CD4-positive, alpha-beta memory T cell (primary cell): ENCODE measurements at regions not wholly inside any gene's neighbourhood (a gene's known extent, or its start where the extent isn't known, plus 50 kb on each side); places are given as distances from the start of the nearest gene placed in this dataset.
"Not testable (repeated sequence)": the region's sequence is repeated elsewhere in the genome, so short reads cannot be mapped to it uniquely, and the experiment has no call there.

Experiments used
- CTCF ChIA-PET: fragments of 350-600 bp; sonication (Branson Sonifier 250); formaldehyde crosslinking; loops from one replicate; lab custom pipeline; 2021; ENCODE audit warnings: inconsistent platforms; ENCODE audit not compliant: partially characterized antibody; lab: Charles Lee
- POLR2A ChIA-PET: fragments of 350-600 bp; sonication (Branson Sonifier 250); formaldehyde crosslinking; loops from one replicate; lab custom pipeline; 2021; ENCODE audit not compliant: partially characterized antibody; lab: Charles Lee
- DNase-seq, 5 donors: peaks; one replicate each; pipeline versions ENCODE4 v3.0.0 to v3.0.0-alpha.2; 2020 to 2022; ENCODE audit warnings: mixed read lengths in 1 of 5
- H3K27ac ChIP-seq: one replicate; pipeline ENCODE4 v1.7.0; 2013; ENCODE audit warnings: low read depth, low read length
- H3K27me3 ChIP-seq: 2 replicates; pipeline ENCODE4 v1.7.0; 2013; ENCODE audit warnings: mild to moderate bottlenecking, low read length, moderate library complexity; ENCODE audit not compliant: insufficient read depth
- H3K36me3 ChIP-seq: 2 replicates; pipeline ENCODE4 v1.7.0; 2013; ENCODE audit warnings: mild to moderate bottlenecking, low read length, moderate library complexity; ENCODE audit not compliant: insufficient read depth
- H3K4me1 ChIP-seq: 2 replicates; pipeline ENCODE4 v1.7.0; 2013; ENCODE audit warnings: mild to moderate bottlenecking, low read length, moderate library complexity; ENCODE audit not compliant: insufficient read depth
- H3K4me3 ChIP-seq, 2 donors: one replicate each; pipeline ENCODE4 v1.7.0; 2013; ENCODE audit warnings: low read length in 2 of 2, mild to moderate bottlenecking in 1 of 2
- H3K9me3 ChIP-seq, 2 donors: one replicate each; pipeline ENCODE4 v1.7.0; 2013; ENCODE audit warnings: low read length in 2 of 2, control low read depth in 1 of 2; ENCODE audit not compliant: control insufficient read depth in 1 of 2
- H3K27ac Mint-ChIP-seq, 7 donors: one replicate each; pipeline ENCODE4 v1.8.0; 2020 to 2021; ENCODE audit warnings: mixed read lengths in 7 of 7, mild to moderate bottlenecking in 6 of 7, inconsistent platforms in 3 of 7, moderate library complexity in 3 of 7
- H3K27me3 Mint-ChIP-seq, 2 donors: one replicate each; pipeline ENCODE4 v1.8.0; 2020 to 2021; ENCODE audit warnings: mixed read lengths in 2 of 2
- H3K36me3 Mint-ChIP-seq, 2 donors: one replicate each; pipeline ENCODE4 v1.8.0; 2020 to 2021; ENCODE audit warnings: mixed read lengths in 2 of 2, inconsistent platforms in 1 of 2, mild to moderate bottlenecking in 1 of 2
- H3K4me1 Mint-ChIP-seq, 4 donors: one replicate each; pipeline ENCODE4 v1.8.0; 2020 to 2021; ENCODE audit warnings: mixed read lengths in 4 of 4, mild to moderate bottlenecking in 1 of 4
- H3K4me3 Mint-ChIP-seq, 8 donors: one replicate each; pipeline ENCODE4 v1.8.0; 2020 to 2021; ENCODE audit warnings: mixed read lengths in 8 of 8, mild to moderate bottlenecking in 7 of 8, moderate library complexity in 6 of 8, inconsistent platforms in 3 of 8
- H3K9me3 Mint-ChIP-seq, 8 donors: one replicate each; pipeline ENCODE4 v1.8.0; 2020 to 2021; ENCODE audit warnings: mixed read lengths in 8 of 8, mild to moderate bottlenecking in 5 of 8, inconsistent platforms in 3 of 8, moderate library complexity in 1 of 8
- intact Hi-C: fragments of 100-400 bp; cut with micrococcal nuclease; formaldehyde crosslinking; loops from one replicate; pipeline ENCODE4 v1.15.1; 2023

DNA sequence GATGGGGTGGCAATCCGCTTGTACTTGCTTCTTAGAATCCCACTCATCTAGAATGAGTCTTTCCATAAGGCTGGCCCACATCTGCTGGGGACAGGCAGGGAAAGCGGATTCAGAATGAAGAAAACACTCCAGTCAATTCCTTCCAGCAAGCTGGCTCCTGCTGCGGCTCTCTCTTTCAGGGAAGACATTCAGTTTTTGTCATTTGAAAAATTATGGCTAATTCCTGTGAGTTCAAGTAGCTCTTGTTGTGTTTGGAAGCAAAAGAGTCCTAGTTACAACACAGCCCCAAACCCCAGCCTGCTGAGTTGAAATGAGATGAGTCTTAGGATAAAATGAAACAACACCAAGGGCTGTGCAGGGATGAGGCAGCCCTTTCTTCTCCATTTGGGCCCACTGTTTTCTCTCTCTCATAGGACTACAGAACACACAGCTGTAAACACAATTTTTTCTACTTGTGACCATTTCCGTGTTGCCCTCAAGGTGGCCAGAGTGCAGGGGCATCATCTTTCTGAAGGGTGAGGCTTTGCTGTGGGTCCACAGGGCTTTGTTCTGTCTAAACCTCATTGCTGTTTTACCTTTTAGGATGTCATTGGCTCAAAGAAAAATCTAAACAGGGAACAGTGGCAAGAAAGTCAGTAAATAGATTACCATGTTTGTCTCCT, 90.8 kb upstream of the EEPD1 start:
- H3K27me3 ChIP-seq = no peaks in the 10 kb centered on the region
- Mint-ChIP-seq H3K4me1 (no peaks in the 10 kb centered on the region), H3K27me3 (peaks cover 0 to 2% of the 10 kb centered on the region in 2 donors), H3K9me3 (peaks cover 0 to 2% (median 0%) of the 10 kb centered on the region in 8 donors), H3K36me3 (no peaks in the 10 kb centered on the region), H3K27ac (no peak overlapping the region), H3K4me3 (no peak overlapping the region)
- no peaks in the 10 kb centered on the region for H3K9me3 ChIP-seq
- H3K27ac ChIP-seq = no peak overlapping the region
- ChIA-PET CTCF (no interaction called here), POLR2A (interaction anchor here (0.6 kb wide), 1 partner anchor 1425 kb away, joined by 4 read pairs; no protein-coding TSS in a partner anchor)
- H3K4me3 ChIP-seq = no peak overlapping the region
- H3K4me1 ChIP-seq = no peaks in the 10 kb centered on the region
- H3K36me3 ChIP-seq = no peaks in the 10 kb centered on the region
- DNase-seq = no peak
- intact Hi-C loops = no loop called here

DNA sequence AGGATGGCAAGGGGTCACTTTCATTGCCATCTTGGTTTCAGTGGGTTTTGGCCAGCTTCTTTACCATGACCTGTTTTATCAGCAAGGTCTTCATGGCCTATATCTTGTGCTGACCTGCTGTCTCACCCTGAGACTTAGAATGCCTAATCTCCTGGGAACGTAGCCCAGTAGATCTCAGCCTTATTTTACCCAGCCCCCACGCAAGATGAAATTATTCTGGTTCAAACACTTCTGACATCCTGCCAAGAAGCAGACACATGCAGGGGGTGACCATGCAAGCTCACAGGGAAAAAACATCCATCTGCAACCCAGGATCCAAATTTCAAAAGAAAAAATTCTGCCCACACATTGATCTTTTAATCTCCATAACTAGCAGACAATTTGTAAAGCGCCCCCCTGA, 88.4 kb upstream of the EEPD1 start:
- intact Hi-C loops = no loop called here
- Mint-ChIP-seq H3K36me3 (no peaks in the 10 kb centered on the region), H3K9me3 (peaks cover 0 to 2% (median 0%) of the 10 kb centered on the region in 8 donors), H3K4me1 (no peaks in the 10 kb centered on the region), H3K4me3 (no peak overlapping the region), H3K27me3 (peaks cover 0 to 2% of the 10 kb centered on the region in 2 donors), H3K27ac (no peak overlapping the region)
- H3K27ac ChIP-seq = no peak overlapping the region
- POLR2A ChIA-PET = no interaction called here
- no peaks in the 10 kb centered on the region for H3K9me3 ChIP-seq
- no peaks in the 10 kb centered on the region for H3K27me3 ChIP-seq
- H3K36me3 ChIP-seq = no peaks in the 10 kb centered on the region
- no peak for DNase-seq
- no peak overlapping the region for H3K4me3 ChIP-seq
- no peaks in the 10 kb centered on the region for H3K4me1 ChIP-seq
- CTCF ChIA-PET = interaction anchor here (1.0 kb wide), 1 partner anchor 226 kb away, joined by 3 read pairs; no protein-coding TSS in a partner anchor

DNA sequence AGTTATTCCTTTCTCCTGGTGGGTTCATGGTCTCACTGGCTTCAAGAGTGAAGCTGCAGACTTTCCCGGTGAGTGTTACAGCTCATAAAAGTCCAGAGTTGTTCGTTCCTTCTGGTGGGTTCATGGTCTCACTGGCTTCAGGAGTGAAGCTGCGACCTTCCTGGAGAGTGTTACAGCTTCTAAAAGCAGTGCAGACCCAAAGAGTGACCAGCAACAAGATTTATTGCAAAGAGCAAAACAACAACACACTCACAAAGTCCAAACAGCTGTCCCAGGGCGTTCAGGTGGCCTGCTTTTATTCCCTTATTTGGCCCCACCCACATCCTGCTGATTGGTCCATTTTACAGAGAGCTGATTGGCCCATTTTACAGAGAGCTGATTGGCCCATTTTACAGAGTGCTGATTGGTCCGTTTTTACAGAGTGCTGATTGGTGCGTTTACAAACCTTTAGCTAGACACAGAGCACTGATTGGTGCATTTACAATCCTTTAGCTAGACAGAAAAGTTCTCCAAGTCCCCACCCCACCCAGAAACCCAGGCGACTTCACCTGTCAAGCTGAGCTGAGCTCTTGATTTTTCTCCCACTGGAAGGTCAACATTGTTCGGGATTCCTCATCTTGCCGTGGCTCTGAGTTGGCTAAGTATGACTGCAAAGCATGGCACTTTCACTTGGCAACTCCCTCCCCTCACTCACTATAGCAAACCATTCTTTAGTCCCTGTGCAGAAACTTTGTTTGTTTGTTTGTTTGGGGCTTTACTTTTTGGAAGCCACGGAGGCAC, 87.3 kb upstream of the EEPD1 start:
- POLR2A ChIA-PET = interaction anchor here (0.9 kb wide), 1 partner anchor 50 kb away, joined by 3 read pairs; no protein-coding TSS in a partner anchor
- H3K9me3 Mint-ChIP-seq, H3K27me3 ChIP-seq, intact Hi-C loops, H3K27me3 Mint-ChIP-seq, H3K9me3 ChIP-seq, CTCF ChIA-PET, H3K4me3 Mint-ChIP-seq, H3K36me3 ChIP-seq, DNase-seq, H3K4me1 ChIP-seq, H3K4me1 Mint-ChIP-seq, H3K36me3 Mint-ChIP-seq, H3K4me3 ChIP-seq, H3K27ac ChIP-seq: not testable (repeated sequence)
- peak overlapping the region in 1 of 7 donors; percentile 72 for H3K27ac Mint-ChIP-seq

DNA sequence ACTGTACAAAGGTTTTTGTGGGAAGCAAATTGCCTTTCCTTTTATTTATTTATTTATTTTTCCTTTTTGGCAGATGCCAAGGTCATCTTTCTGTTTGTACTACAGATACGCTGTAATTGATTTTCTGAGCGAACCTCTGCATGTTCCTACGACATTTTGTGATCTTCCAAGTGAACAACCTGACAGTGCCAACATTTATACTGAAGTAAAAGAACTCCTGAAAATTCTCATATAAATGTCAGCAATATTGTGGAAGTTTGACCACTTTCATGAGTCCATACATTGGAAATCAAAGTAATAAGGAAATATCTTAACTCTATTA, 86.8 kb upstream of the EEPD1 start:
- peaks cover 2 to 5% of the 10 kb centered on the region in 2 donors for H3K27me3 Mint-ChIP-seq

DNA sequence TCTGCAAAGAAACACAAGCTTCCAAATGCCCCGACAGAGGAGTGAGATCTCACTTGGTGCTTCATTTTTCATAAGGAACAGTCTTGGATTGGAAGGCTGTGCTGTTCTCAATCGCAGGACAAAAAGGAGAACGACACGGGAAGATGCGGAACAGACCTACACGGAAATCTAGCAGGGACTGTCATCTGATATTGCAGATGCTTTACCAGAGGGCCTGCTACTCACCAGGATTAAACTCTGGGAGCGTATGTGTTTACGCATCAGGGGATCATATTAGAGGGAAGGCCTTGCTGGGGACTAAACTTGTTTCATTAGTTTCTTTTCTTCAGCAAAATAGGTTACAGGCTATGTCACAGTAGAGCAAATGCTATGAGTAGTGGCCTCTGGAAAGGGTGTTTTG, 82.8 kb upstream of the EEPD1 start:
- H3K4me1 ChIP-seq = no peaks in the 10 kb centered on the region
- no peak overlapping the region for H3K4me3 Mint-ChIP-seq
- no peak overlapping the region for H3K27ac ChIP-seq
- H3K4me1 Mint-ChIP-seq = no peaks in the 10 kb centered on the region
- intact Hi-C loops = no loop called here
- H3K27me3 Mint-ChIP-seq = peaks cover 5 to 10% of the 10 kb centered on the region in 2 donors
- no peak for DNase-seq
- ChIA-PET POLR2A (no interaction called here), CTCF (no interaction called here)
- no peaks in the 10 kb centered on the region for H3K9me3 ChIP-seq
- peaks cover 3% of the 10 kb centered on the region for H3K27me3 ChIP-seq
- H3K27ac Mint-ChIP-seq = no peak overlapping the region
- peaks cover 0 to 2% (median 0%) of the 10 kb centered on the region in 8 donors for H3K9me3 Mint-ChIP-seq
- no peaks in the 10 kb centered on the region for H3K36me3 Mint-ChIP-seq
- no peaks in the 10 kb centered on the region for H3K36me3 ChIP-seq
- no peak overlapping the region for H3K4me3 ChIP-seq

More for the DNA sequence above, 86.8 kb upstream of the EEPD1 start:
- intact Hi-C loops = no loop called here
- no peak overlapping the region for H3K4me3 Mint-ChIP-seq
- CTCF ChIA-PET = no interaction called here
- Histone ChIP-seq H3K36me3 (no peaks in the 10 kb centered on the region), H3K4me1 (no peaks in the 10 kb centered on the region), H3K4me3 (no peak overlapping the region), H3K9me3 (no peaks in the 10 kb centered on the region), H3K27me3 (no peaks in the 10 kb centered on the region), H3K27ac (no peak overlapping the region)
- H3K9me3 Mint-ChIP-seq = peaks cover 0 to 2% (median 0%) of the 10 kb centered on the region in 8 donors
- H3K27ac Mint-ChIP-seq = no peak overlapping the region
- H3K36me3 Mint-ChIP-seq = no peaks in the 10 kb centered on the region
- POLR2A ChIA-PET = interaction anchor here (0.9 kb wide), 1 partner anchor 50 kb away, joined by 3 read pairs; no protein-coding TSS in a partner anchor
- no peak for DNase-seq
- no peaks in the 10 kb centered on the region for H3K4me1 Mint-ChIP-seq

DNA sequence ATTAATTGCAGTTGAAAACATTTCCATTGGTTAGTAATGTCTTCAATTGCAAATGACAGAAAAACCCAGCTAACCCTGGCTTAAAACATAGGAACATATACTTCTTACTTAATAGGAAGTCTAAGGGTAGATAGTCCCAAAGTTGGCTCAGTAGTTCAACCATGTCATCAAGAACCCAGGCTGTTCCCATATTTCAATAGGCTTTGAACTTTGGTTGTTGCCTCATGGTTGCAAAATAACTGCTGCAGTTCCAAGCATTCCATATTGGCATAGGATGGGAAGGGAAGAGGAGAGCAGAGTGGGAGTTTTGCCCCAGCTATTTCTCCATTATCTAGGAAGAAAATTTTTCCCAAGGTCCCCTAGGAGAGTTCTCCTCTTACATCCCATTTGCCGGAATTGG, 81.4 kb upstream of the EEPD1 start:
- no peak for DNase-seq
- CTCF ChIA-PET = no interaction called here

DNA sequence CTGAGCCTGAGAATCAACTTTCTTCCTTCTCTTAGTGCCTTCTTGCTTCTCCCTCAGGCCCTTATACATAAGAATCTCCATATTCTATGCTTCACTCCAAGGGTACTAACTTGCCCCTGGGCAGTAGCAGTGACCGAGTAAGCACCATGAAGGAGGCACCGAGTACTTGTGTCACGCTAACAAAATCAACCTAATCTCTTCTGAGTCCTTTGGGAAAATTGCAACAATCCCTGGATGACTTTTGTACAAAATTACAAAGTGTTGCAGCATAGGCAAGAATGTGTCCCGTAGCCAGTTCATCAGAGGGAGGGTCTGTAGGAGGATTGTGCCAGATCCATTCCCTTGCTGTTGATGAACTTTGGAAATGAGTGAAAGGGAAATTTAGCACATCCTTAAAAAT, 80.4 kb upstream of the EEPD1 start:
- Histone ChIP-seq H3K9me3 (no peaks in the 10 kb centered on the region), H3K4me1 (no peaks in the 10 kb centered on the region), H3K36me3 (no peaks in the 10 kb centered on the region), H3K4me3 (no peak overlapping the region), H3K27me3 (peaks cover 3% of the 10 kb centered on the region), H3K27ac (no peak overlapping the region)
- no peak for DNase-seq
- Mint-ChIP-seq H3K4me1 (no peaks in the 10 kb centered on the region), H3K27ac (no peak overlapping the region), H3K27me3 (peaks cover 5 to 10% of the 10 kb centered on the region in 2 donors), H3K36me3 (no peaks in the 10 kb centered on the region), H3K9me3 (peaks cover 0 to 2% (median 0%) of the 10 kb centered on the region in 8 donors), H3K4me3 (no peak overlapping the region)
- ChIA-PET CTCF (no interaction called here), POLR2A (no interaction called here)
- intact Hi-C loops = no loop called here

More for the DNA sequence above, 81.4 kb upstream of the EEPD1 start:
- Mint-ChIP-seq H3K27ac (no peak overlapping the region), H3K9me3 (peaks cover 0 to 2% (median 0%) of the 10 kb centered on the region in 8 donors), H3K36me3 (no peaks in the 10 kb centered on the region), H3K4me1 (no peaks in the 10 kb centered on the region), H3K27me3 (peaks cover 5 to 10% of the 10 kb centered on the region in 2 donors), H3K4me3 (no peak overlapping the region)
- no peak overlapping the region for H3K4me3 ChIP-seq
- intact Hi-C loops = no loop called here
- H3K9me3 ChIP-seq = no peaks in the 10 kb centered on the region
- POLR2A ChIA-PET = no interaction called here
- H3K4me1 ChIP-seq = no peaks in the 10 kb centered on the region
- no peaks in the 10 kb centered on the region for H3K36me3 ChIP-seq
- peaks cover 3% of the 10 kb centered on the region for H3K27me3 ChIP-seq
- H3K27ac ChIP-seq = no peak overlapping the region
